Cardiac septum (tissue), 1 donor: ENCODE measurements at regions not wholly inside any gene's neighbourhood (a gene's known extent, or its start where the extent isn't known, plus 50 kb on each side); places are given as distances from the start of the nearest gene placed in this dataset.

Experiments
- DNase-seq: peaks from one replicate; pipeline ENCODE4 v3.0.0-alpha.2; 2020; ENCODE audit warnings: low spot score
- intact Hi-C: fragments of 100-400 bp; cut with DNase I; formaldehyde crosslinking; loops from one replicate; pipeline ENCODE4 v1.14.0; 2022
- donor health status: DM: no; HTN: no; CAD: no.

DNA sequence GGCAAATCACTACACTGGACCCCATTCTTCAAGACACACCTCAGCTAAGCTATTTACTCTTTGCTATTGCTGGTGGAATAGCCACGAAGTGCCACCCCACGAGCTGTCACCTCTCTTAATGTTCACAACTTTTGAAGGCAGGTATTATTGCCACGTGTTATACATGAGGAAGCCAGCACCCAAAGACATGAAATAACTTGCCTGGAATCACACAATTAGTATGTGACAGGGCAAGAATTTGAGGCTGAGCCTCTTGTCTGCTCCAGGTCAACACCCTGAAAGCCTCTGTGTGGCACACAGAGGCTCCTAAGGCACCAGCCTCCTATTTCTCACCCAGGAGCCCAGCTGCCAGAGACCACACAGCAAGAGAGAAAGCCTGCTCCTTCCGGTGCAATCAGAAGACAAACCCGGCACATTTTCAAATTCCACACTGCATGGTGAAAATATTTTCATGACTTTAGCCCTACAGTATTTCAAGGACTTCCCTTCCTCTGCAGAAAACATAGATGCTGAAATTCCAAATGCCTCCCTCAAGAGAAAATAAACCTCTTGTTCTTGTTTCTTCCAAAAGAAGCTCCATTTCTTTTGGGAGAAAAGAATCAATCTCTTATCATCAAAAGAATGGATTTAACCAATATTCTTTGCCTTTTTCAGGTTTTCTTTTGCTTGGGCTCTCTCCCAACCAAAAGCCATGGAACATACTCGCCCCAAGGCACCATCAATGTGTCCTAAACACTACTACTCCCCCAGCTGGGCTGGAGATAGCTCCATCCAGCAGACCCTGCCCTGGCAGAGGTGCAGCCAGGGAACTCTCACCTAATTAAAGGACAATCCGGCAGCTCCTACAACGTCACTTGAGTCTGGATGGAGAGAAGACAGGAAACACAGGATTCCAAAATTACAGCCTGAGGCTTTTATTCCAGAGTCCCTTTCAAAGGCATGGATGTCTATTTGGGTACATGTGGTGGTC lies 84.7 kb upstream of the THBS1 start:
- intact Hi-C loops: no loop called here
- no peak for DNase-seq

DNA sequence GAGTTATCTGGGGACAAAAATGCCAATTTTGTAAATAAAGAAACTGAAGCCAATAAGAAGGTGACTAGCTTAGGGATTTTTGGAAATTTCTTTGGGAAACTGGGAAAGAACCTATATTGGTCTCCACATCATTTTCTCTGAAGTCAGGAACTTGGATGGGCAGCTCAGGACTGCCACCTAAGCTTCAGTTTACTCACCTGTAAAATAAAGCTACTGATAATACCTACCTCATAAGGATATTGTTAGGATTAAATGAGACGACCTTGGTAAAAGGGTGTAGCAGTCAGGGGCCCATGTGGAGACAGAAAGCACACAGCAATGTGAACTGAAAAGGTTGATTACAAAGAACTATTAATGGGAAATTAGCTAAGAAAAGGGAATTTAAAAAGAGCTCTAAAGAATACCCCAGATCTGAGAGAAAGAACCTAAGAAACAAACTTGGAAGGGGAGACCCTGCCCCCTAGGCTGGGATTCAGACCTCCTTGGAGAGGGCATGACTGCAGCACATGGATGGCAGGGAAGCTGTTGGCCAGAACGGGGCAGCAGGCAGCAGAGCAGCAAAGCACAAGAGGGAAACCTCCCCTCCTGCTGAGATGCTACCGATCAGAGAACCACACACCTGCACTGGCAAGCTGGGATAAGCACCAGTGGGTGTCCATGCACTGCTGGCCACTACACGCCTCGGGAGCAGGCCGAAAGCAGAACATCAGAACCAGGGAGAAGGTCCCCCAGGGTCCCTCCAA lies 83.7 kb upstream of the THBS1 start:
- no peak for DNase-seq
- intact Hi-C loops: no loop called here

DNA sequence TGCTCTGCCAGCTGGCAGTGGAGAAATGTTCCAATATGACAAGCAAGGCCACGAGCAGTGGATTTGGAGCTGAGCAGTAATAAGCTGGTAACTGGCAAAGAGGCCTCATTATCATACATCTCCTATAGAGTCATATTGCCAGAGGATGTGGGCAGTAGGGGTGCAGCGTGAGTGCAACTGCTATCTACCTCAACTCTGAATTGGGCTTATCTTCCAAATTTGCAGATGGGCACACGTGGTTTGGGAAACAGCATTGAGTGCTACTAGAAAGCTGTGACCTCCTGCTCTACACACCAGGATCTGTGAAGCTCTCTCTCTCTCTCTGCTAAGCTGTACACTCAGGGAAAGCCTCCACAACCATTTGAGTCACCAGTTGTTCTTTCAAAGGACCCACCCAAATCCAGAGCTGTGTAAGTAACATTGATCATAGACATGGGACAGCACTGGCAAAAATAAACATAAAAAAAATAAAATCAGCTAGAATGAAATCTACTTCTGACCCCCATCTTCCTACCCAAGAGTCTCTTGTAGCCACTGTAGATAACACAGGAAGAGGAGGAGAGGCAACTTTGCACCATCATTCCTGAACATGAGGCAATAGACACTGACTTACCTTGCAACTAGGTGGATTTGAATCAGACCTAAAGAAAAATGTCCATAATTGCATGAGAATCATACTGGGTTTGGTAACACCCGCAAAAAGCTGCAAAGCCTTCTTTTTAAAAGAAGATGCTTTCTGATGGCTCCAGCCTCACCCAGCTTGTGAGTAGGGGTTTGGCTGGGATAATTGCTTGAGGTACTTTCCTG lies 82.9 kb upstream of the THBS1 start:
- intact Hi-C loops: no loop called here
- DNase-seq: no peak

DNA sequence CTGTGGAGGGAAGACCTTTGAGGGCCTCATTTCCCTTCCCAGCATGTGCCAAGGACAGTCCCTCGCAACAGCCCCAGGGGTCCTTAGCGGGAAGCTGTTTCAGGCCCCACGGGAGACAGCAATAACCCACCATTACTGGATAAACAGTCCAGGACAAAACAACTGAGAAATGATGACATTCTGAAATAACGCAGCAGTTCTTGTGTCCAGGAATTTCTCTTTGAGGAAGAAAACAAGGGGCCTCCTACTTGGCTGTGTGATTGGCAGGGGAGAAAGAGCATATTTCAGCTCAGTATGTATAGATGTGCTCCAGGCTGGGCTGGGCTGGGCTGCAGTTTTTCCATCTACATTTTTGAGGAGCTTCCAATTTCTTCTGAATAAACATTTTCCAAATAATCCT lies 82.2 kb upstream of the THBS1 start:
- no peak for DNase-seq
- intact Hi-C loops: no loop called here

DNA sequence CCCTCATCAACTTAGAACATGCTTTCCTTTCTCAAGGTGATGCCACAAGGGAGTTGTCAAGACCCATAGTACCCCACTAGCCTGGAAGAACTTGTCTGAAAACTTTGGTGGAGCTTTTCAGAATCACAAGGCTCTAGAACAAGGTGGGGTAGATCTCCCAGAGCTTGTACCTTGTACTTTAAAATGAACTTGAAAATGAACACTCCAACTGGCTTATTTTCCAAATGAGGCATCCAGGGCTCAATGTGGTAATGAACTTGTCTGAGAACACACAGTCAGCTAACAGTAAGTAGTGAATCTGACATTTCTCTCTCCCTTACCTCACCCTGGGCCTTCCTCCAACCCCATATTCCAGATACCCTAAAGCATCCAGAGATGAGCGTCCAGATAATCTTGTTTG lies 81.8 kb upstream of the THBS1 start:
- intact Hi-C loops: no loop called here
- DNase-seq: no peak

DNA sequence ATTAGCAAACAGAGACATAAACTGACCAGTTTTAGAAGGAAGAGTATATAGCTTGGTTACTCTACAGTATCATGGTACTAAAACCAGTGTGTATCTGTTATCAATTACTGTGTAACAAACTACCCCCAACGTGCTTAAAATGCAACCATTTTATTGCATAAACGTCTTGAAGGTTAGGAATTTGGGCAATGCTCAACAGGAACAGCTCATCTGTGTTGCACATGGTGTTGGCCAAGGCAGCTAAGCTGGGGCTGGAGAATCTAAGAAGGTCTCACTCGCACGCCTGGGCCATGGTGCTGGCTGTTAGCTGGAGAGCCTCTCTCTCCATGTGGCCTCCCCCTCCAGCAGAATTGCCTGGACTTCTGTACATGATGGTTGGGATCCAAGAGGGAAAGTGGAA lies 81.2 kb upstream of the THBS1 start:
- DNase-seq: no peak
- intact Hi-C loops: no loop called here

DNA sequence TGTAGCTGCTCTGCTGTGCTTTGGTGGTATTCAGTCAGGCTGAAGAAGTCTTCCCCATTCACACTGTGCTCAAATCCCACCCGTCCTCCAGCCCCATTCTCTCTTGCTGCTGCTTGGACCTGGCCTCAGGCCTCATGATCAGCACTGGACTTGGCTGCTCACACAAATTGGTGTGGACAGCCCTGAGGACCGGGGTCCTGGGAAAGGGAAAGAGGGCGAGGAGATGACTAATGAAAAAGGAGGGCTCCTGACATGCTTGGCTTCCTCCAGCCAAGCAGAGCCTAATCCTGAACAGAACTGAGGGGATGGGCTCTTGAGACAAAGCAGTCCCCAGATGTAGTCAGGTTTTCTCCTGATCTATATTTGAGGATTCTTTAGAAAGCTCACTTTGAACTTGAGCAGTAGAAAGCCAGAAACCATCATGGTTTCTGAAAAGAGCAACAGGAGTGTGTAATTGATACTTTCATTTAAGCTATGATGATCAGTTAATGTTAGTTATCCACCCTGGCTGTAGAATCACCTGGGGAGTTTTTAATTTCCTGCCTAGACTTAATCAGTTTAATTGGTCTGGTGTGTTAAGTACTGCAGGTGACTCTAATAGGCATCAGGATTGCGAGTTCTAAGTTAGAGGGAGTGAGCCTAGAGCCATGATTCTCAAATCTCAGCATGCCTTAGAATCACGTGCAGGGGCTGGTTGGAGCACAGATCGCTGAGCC lies 79.4 kb upstream of the THBS1 start:
- intact Hi-C loops: no loop called here
- DNase-seq: no peak

DNA sequence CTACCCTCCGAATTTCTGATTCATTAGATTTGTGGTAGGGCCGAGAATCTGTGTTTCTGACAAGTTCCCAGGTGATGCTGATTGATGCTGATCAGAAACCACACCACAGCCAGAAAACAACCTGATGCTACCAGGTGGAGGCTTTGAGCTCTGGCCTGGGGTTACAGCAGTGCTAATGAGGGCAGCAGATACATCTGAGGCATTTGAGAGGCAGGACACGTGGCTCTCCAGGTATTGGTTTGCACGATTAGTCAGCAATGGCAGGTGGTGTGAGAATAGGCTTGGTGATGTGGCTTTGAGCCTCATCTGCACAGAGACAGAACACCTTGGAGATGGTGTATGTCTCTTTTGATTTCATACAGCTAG lies 78.8 kb upstream of the THBS1 start:
- intact Hi-C loops: no loop called here
- no peak for DNase-seq

DNA sequence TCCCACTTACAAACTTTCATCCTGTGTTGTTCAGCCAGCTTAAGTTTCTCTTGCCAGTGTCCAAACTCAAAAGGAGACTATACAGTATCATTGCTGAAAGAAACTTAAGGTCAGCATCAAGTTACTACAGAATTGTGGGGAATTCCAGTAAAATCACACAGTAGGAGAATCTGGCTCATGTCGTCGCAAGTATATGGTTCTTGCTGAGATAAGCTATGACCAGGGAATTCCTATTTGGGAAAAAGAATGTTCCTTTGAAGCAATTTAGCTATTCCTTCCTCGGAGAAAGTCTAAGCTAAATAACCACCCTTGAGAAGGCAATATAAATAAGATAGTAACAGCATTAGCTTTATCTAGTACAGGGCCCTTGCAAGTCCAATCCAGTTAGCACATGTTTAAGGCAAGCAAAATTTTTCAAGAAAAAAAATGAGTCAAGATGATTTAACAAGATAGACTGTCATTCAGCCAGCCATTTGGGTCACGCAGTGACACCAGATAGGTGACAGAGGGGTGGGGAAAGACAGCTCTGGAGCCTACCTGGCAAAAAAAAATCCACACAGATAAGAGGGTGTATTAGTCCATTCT lies 78.2 kb upstream of the THBS1 start:
- no peak for DNase-seq
- intact Hi-C loops: no loop called here

DNA sequence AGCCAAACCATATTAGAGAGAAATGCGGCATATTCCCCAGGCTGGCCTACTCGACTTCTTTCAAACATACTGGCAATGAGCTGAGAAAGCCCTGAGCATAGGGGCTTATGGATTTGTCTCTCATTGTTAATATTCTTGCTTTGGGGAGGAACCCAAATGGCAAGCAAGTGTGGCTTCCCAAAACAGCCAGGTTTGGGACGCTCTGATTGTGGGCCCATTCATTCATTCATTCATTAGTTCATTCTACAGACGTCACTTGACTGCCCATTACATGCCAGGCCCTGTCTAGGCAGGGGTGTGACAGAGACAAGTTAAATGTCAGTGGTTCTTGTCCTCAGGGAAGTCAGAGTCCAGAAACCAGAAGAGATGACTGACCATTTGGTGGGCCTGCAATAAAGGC lies 77.4 kb upstream of the THBS1 start:
- intact Hi-C loops: no loop called here
- DNase-seq: no peak

DNA sequence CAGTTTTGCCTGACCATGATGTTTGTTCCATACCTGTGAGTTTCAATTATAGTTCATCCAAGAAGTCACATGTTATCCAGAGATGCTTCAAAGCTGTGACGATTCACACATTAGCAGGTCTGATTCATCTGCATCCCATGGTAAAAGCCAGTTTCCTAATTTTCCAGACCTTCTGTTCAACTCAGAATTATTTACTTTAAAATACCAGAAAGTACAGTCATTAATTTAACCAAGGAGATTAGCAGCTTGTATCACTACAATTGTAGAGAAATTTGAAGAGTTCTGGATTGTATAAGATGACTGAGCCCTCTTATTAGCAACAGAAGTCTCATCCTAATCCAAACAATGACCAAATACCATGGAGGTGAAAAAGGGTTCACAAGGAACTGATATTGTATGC lies 76.1 kb upstream of the THBS1 start:
- intact Hi-C loops: no loop called here
- no peak for DNase-seq

DNA sequence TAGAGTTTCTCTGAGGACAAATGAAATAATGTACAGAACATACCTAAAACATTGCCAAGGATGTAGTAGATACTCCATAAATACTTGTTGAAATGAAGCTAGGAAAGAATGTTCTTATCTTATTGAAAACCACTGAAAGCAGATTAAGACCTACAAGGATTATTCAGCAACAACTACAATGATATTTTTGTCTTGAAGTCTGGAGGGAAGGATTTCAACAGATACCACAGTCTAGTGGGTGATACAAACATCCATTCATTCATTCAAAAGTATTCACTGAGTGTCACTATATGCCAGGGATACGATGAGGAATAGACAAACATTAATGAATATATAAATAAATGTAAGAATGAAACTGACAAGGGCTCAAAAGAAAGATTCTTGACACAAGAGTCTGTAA lies 74.7 kb upstream of the THBS1 start:
- DNase-seq: no peak
- intact Hi-C loops: no loop called here

DNA sequence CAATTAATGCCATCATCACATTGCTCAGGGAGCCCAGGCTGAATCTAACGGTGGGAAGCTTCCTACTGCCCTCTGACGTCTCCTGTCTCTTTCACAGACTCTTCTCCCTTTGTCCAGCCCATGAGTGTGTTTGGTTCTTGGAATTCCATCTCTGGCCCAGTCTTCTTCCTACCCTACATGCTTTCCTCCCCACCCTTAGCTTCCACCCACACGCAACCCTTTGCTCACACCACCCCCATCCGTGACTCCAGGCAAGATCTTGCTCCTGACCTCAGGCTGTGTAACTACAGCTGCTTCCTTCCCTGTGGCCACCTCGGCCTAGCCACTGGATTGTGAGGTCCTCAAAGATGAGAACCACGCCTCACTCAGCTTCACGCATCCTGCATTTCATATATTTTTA lies 72.3 kb upstream of the THBS1 start:
- DNase-seq: no peak
- intact Hi-C loops: no loop called here

DNA sequence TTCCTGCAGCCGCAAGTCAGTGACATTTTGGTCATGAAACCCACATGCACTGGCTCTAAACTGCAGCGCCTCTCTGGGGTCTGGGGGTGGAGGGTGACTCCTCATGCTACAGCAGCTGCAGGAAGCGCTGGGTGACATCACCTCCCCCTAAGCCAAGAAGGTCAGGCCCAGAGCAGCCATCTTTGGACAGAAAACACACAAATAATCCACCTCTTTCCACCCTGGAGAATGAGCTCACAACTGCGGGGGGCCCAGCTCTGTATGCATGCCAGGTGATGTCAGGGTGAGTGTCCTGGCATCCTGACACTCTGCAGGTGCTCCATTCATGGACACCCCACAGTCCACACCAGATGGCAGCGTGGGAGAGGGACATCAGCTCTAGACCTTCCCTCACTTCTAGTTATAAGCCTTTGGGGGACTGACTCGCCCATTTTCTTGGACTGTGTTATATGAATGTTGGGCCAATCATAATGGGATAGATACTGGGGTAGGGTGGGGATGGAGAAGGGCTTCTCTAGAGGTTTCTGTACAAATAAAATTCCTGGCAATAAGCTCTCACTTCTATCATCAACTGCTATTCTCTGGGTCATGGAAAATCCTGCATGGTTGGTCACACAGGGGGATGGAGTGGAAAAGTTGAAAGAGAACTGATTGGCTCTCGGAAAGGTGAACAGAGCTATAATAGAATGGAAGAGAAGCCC lies 70.7 kb upstream of the THBS1 start:
- DNase-seq: no peak
- intact Hi-C loops: loop anchor here (5.0 kb wide), 1 partner anchor 62 kb away; no protein-coding TSS in a partner anchor

DNA sequence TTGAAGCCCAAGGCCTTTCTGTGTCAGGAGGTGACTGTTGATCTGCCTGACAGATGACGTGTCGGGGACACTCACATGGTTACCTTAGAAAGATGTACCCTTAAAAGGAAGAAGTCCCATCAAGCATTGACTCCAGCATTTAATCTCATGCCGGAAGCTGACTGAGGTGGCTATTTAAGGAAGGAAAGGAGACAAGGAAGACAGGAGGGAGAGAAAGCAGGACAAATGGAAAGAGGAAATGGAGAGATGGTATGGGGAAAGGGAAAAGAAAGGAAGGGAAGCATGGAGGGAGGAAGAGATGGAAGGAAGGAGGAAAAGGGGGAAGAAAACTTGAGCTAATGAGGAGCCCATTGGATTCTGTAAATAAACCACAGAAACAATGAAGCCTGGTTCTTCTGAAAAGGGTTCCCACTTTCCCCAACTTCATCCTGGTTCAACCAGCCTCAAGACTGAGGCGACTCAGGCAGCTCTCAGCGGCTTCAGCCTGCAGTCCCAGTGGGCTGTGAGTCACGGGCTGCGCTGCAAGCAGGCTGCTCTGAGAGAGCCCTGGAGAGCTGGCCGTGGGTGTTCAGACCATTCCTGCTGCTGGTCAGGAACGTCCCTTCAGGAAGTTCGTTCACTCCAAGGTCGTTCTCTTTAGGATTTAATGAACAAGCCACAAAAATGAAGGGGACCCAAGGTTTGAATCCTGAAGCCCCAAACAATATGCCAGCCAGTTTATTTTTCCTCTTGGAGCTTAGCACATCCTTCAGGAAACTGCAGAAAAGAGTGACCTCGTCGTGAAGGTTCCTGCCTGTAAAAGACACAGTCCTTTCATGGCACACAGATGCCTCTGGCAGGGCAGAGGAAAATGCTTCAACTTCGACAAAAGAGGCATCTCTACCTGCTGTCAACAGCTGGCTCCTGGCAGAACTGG lies 69.6 kb upstream of the THBS1 start:
- DNase-seq: no peak
- intact Hi-C loops: loop anchor here (5.0 kb wide), 1 partner anchor 61 kb away; no protein-coding TSS in a partner anchor

DNA sequence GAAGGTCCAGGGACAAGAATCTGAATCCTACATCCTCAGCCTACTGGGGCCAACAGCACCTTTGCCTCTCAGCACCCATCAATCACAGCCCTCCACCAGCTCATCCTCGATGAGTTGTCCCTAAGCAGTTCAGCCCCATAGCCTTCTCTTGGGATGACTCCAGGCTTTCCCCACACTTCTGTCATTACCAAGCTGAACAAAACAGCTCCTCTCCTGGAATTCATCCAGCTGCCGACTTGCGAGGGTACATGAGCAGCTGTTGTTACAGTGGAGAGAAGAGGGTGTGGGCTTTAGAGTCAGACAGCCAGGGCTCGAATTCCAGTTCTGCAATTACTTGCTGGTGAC lies 69.0 kb upstream of the THBS1 start:
- intact Hi-C loops: loop anchor here (5.0 kb wide), 1 partner anchor 60 kb away; no protein-coding TSS in a partner anchor
- DNase-seq: no peak

DNA sequence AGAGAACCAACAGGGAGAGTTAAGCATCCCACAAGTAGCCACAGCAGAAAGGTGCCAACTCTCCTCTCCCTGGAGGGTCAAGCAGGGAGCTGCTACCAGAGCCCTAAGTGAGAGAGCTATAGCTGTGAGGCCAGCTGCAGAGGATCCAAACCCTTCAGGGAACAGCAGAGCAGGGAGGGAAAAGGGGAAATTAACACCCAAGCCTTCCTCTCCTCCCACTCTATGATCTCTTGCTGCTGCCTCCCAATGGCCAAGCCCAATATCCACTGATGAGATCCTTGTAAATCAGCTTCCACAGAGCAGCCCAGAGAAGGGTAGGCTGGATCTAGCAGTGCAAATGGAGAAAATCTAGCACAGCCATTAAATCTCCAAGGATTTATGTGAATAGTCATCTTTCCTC lies 68.2 kb upstream of the THBS1 start:
- intact Hi-C loops: loop anchor here (5.0 kb wide), 1 partner anchor 60 kb away; no protein-coding TSS in a partner anchor
- no peak for DNase-seq
